GDM1 (cell line): ENCODE measurements at regions not wholly inside any gene's neighbourhood (a gene's known extent, or its start where the extent isn't known, plus 50 kb on each side); places are given as distances from the start of the nearest gene placed in this dataset.

Experiments
- DNase-seq: peaks from one replicate; lab custom pipeline; 2025; lab: John Stamatoyannopoulos, UW

DNA sequence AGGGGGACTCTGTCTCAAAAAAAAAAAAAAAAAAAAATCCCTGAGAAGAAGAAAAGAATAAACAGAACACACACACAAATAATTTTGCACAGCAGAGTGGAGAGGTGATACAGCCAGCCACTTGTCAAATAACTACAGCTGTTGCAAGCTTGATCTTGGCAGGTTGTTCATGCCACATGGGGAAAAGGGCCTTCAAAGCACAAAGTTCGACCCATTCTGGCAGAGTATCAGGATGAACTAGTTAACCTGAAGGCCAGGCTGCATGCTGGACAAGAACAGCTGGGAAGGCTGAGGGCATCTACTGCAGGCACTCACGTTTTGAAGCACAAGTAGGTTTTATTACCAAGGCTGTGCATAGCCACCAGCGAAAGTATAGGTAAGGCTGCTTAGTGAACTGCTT lies 104.1 kb downstream of the KCTD15 start:
- DNase-seq = no peak

DNA sequence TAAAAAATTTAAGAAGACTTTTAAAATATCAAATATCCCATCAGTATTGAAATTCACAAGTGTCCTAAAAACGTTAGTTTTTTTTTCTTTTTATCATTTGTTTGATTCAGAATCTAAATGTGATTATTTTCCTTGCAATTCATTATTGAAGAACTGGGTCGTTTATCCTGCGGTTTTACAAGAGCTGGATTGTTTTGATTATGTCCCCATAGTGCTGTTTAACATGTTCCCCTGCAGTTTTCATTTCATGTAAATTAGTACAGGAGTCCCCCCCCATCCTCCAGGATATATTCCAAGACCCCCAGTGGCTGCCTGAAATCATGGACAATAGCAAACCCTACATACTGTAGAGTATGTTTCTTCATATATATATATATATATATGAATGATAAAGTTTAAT lies 105.7 kb downstream of the KCTD15 start:
- DNase-seq = no peak

GRCh38 chr19:33902802-33903488 lies 106.3 kb downstream of the KCTD15 start:
- DNase-seq = no peak

- DNase-seq = no peak
Observed at GRCh38 chr19:33903489-33903850, 106.8 kb downstream of the KCTD15 start.

DNA sequence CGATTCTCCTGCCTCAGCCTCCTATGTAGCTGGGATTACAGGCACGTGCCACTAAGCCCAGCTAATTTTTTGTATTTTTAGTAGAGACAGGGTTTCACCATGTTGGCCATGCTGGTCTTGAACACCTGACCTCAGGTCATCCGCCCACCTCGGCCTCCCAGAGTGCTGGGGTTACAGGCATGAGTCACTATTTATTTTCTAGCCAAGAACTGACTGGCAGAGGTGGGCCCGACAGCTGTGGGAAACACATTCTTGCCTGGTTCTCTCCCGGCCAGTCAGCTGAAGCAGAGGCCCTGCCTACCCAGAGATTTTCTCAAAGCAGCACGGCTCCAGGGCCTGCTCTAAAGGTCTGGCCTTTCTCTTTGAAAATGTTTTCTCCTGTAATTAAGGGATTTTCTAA lies 108.0 kb downstream of the KCTD15 start:
- no peak for DNase-seq

GRCh38 chr19:33905473-33905936 lies 108.8 kb downstream of the KCTD15 start:
- no peak for DNase-seq

DNA sequence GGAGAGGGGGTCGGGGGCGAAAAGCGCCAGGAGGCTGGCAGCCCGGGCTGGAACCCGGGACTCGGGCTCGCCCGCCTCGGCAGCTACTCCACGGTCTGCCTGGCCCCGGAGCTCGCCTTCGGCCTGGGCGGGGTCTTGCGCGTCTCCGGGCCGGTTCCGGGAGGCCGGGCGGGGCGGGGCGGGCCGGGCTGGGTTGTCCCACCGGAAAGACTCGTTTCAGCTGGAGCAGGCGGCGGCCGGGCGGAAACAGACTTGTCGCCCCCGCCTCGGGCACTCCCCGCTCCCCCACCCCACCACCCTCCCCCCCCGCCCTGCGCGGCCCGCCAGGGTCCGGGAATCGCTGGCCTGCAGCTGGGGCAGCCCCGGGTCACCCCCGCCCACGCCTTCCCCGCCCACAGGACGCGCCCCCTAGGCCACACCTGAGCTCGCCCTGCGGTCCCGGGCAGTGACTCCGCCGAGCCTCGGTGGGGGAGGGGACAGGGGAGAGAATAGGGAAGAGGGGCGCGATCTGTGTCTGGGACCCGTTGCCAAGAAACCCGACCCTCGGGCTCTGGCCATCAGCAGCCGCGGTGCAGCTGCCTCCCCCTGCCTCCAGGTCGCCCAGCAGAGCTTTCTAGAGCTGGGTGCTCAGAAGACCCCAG lies 109.4 kb downstream of the KCTD15 start:
- no peak for DNase-seq

GRCh38 chr19:33906578-33907335 lies 110.1 kb downstream of the KCTD15 start:
- no peak for DNase-seq

GRCh38 chr19:33910922-33911321 lies 114.3 kb downstream of the KCTD15 start:
- no peak for DNase-seq

- no peak for DNase-seq
Observed at GRCh38 chr19:33914599-33914998, 117.9 kb downstream of the KCTD15 start.

DNA sequence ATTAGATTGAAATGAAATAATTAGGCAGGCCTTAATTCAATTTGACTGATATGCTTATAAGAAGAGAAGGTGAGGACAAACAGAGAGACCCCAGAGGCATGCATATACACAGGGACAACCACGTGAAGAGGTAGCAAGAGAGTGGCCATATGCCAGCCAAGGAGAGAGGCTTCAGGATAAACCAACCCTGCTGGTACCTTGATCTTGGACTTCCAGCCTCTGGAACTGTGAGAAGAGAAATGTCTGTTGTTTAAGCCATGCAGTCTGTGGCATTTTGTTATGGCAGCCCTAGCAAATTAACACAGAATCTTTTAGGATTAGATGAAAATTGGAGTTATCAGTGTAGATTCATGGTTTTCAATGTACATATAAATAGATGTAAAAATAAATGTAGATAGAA lies 120.1 kb downstream of the KCTD15 start:
- no peak for DNase-seq

DNA sequence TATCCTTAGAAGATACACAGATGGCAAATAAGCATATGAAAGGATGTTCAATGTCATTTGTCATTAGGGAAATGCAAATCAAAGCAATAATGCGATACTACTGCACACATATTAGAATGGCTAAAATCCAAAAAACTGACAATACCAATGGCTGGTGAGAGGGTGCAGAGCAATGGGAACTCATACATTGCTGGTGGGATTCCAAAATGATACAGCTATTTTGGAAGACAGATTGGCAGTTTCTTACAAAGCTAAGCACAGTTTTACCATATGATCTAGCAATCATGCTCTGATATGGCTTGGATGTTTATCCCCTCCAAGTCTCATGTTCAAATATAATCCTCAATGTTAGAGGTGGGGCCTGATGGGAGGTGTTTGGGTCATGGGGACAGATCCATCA lies 122.6 kb downstream of the KCTD15 start:
- no peak for DNase-seq

GRCh38 chr19:33921165-33921564 lies 124.5 kb downstream of the KCTD15 start:
- DNase-seq = no peak

- no peak for DNase-seq
Observed at GRCh38 chr19:33926306-33926705, 129.6 kb downstream of the KCTD15 start.

DNA sequence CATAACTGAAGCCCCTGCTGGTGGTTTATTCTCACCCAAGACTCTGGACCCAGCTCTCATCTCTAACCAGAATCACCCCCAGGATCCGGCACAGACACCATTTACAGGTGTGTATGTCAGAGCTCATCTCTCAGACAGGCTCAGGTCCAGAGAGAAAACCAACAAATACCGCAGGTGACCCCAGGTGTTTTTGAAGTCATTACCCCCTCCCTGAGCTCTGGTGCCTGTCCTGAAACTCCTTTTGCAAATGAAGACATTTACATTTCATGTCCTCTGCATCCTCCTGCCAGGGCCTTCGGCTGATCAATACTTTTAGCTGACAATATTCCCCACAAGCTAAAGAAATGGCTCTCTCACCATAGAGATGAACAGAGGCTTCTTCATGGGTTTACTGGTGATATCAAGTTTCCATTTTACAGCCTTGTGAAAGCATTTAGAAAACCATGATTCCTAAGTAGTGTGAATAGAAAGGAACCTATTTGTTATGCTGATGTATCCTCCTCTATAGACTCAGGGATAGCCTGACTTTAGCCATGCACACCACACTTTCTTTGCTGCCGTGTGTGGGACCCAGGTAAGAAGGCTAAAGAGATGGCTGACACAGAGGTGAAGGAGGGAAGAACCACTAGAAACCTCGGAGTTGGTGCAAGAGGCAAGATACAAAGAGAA lies 131.3 kb downstream of the KCTD15 start:
- DNase-seq = no peak

GRCh38 chr19:33928458-33928950 lies 131.8 kb downstream of the KCTD15 start:
- no peak for DNase-seq

DNA sequence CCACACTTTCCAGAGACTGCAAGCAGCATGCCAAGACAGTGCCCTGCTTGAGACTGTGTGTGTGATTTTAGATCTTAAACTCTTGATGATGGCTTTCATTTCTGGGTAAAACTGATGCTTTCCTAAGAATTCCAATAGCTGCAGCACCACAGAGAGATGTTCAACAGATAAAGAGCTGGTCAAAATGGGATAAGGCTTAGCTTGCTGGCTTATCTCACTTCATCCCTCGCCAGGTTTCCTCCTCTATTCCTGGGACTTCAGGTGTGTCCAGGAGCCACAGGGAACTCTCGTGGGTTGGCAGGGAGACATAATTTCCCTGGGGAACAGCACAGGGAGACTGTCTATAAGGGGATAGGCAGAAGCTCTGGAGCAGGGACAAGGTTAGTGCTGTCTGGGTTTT lies 137.3 kb downstream of the KCTD15 start:
- DNase-seq = no peak

GRCh38 chr19:33938821-33939220 lies 142.2 kb downstream of the KCTD15 start:
- no peak for DNase-seq

DNA sequence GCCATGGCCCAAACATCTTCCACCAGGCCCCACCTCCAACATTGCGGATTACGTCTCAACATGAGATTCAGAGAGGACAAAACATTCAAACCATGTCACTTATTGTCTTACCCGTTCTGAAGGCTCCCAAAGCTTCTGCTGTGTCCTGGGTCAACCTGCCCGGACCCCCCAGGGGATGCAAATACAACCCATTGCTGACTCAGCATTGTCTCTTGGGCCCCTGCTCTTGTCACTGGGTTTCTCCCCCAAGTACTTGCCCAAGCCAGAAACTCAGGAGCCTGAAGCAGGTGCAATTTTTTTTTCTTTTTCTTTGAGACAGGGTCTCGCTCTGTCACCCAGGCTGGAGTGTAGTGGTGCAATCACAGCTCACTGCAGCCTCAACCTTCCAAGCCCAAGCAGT lies 144.5 kb downstream of the KCTD15 start:
- no peak for DNase-seq

- no peak for DNase-seq
Observed at GRCh38 chr19:33946535-33947264, 150.0 kb downstream of the KCTD15 start.

- DNase-seq = no peak
Observed at GRCh38 chr19:33947265-33947964, 150.7 kb downstream of the KCTD15 start.
